ENCODE measurements at regions not wholly inside any gene's neighbourhood (a gene's known extent, or its start where the extent isn't known, plus 50 kb on each side); places are given as distances from the start of the nearest gene placed in this dataset.

DNA sequence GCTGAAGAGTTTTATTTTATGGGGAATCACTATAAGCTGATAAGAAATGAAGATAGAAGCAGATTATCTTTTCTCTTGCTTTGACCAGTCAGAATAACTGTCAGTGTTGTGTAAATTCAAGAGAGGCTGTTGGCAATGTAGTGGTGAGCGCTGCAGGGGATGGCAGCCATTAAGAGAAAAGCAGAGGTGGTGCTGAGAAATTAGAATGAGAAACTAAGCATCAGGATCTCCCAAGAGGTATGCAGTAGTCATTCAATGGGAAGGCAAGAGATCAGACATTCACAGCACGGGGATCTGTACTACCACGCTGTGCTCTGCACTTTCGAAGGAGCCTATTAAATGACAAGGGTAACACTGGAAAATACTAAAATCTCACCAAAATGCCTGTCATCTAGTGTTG lies 768.5 kb upstream of the ACO1 start:
- DNase-seq = no peak
- intact Hi-C loops (cut with DNase I) = no loop called here

DNA sequence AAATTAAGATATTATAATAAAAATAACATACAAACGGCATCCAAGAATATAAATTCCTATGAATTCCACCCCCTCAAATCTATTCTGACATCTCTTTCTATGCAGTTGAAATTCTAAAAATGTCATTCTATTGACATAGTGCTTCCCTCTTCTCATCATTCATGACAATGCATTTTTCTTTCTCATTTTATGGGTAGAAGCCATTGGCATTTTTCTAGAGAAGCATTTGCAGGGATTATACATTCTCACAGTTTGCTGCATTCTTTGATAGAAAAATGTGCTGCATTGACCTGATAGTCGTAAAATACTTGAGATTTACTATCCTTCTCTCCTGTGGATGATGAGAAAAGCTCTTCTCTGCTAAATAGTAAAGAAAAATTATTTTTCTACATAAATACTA lies 760.9 kb upstream of the ACO1 start:
- intact Hi-C loops (cut with DNase I) = no loop called here
- no peak for DNase-seq

DNA sequence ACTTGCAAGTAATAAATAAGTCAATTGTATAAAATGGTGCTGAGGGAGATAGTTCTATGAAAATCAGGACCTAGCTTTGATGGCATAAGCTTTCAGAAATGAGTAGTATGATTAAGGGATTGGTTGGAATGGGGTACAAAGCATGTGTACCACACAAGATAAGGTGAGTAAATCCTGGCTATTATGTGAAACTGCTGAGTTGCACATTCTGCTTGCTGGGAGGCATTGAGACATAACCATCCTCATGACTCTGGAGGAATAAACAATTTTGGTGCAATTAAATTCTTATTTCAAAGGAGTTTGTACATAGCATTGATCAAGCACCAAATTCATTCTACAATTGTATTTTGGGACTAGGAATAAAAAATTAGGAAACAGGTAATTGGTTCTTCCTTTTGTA lies 755.2 kb upstream of the ACO1 start:
- DNase-seq = no peak
- intact Hi-C loops (cut with DNase I) = no loop called here

DNA sequence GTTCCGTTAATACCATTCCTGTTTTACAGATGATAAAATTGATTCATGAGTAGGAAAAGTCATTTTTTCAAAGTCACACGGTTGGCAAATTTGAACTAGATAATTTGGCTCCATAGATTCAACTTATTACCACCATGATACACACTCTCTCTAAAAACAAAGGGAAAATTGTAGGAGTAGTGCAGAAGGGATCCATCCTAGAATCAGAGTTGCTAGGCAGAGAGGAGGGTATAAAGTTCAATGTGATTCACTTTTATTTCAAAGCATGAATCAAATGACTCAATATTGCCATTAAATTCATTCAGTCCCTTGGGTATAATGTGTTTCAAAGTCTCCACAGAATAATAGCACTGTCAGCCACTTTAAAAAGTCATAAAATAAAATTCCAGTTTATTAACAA lies 747.2 kb upstream of the ACO1 start:
- intact Hi-C loops (cut with DNase I) = no loop called here
- no peak for DNase-seq

DNA sequence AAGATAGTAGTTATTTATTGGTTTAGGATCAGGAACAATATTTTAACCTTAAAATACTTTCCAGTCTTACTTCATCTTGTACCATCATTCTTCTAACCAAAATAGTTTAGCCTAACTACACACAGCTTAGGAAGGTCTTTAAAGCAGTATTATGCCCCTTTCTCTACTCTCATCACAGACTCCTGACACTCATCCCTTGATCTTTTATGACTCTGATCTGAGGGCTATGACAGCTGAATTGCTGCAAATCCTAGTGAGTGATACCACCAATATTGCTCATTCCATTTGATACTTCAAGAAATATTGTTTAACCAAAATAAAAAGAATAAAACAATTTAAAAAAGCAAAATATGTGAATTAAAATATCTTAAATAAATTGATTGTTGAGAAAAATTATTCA lies 746.6 kb upstream of the ACO1 start:
- intact Hi-C loops (cut with DNase I) = no loop called here
- no peak for DNase-seq

DNA sequence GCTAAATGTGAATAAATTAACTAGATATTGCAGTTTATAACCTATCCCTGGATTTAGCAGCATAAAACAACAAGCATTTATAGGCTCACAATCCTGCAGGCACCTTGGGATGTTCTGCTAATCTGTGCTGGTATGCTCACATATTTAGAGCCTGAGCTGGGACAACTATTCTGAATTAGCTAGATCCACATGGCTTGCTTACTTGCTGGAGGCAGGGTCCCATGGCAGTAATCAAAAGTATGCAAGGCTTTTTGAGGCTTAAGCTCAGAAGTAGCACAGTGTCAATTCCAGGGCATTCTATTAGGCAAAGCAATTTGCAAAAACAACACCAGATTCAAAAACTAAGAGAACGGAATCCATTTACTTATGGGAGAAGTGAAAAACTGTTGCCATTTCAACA lies 745.0 kb upstream of the ACO1 start:
- DNase-seq = no peak
- intact Hi-C loops (cut with DNase I) = no loop called here

DNA sequence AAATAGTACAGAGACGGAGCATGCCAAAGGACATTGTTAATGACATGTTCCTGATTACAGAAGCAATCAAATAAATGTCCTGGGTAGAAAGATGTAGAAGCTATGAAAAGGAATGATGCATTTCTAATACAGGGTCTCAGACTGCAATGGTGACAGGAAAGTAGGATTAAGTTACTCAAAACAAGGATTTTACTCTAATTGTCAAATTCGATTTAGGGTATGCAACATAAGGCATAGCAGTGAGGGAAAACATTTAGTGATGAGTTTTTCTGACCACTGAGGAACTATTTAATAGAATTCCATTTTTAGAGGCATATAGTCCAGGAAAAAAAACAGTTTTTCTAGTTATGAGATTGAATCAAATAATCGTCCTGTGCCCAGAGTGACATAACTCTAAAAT lies 715.1 kb upstream of the ACO1 start:
- intact Hi-C loops (cut with DNase I) = no loop called here
- DNase-seq = no peak

DNA sequence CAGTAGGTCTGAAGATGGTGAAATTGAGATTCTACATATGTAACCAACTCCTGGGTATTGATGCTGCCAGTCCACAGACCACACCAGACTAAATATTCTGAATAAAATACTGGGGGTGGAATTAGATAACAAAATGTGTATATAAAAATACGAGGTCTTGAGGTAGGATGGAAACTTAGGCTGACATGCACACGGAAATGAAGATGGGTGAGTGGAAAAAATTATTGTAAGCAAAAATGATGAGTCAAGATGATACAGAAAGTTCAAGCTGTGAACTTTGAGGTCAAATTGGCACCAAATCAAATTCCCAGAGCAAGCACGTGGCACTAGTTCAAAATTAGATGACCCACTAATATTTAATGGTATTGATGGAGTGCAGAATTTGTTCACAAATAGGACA lies 713.4 kb upstream of the ACO1 start:
- DNase-seq = no peak
- intact Hi-C loops (cut with DNase I) = no loop called here

DNA sequence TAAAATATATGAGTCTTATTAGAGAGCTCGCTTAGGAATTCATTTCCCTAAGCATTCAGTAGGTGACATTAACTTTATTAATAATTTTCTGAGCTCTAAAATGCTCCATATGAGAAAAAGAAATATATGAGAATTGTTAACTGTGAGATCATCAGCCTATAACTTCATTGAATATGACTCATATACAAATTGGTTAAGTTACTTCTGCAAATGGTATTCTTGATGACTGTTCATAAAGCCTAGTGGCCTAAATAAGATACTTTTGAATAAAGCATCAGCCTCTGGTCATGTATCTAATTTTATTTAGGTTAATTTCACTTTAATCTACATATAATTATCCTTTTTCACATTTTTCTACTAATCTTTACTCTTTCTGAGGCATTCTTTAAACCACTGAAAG lies 710.2 kb upstream of the ACO1 start:
- intact Hi-C loops (cut with DNase I) = no loop called here
- no peak for DNase-seq

DNA sequence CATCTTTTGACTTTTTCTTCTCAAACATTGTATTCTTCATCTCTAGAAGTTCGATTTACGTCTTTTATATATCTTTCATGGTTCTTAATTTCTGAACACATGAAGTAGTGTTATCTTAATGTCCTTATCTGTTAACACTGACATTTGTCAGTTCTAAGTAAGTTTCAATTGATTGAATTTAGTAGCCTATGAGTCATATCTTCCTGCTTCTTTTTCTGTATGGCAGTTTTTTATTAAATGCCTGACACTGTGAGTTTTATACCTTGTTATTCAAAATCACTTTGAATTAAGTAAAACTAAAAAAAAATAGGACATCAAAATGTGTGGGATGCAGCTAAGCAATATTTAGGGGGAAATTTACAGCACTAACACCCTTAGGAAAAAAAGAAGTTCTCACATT lies 707.0 kb upstream of the ACO1 start:
- intact Hi-C loops (cut with DNase I) = no loop called here

DNA sequence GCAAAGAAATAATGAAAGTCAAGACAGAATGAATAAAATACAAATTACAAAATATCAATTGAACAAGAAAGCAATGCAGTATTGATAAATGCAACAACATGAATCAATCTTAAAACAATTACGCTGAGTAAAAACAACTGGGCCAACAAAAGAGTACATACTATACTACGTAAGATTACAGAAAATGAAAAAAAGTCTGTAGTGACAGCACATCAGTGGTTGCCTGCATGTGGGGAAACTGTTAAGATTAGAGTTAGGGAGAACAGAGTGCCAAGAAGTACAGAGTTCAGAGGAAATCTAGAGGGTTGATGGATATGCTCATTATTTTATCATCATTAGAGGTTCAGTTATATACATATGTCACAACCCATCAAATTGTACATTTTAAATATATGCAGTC lies 706.6 kb upstream of the ACO1 start:
- DNase-seq = no peak
- intact Hi-C loops (cut with DNase I) = no loop called here

More for the DNA sequence above, 707.0 kb upstream of the ACO1 start:
- no peak for DNase-seq

DNA sequence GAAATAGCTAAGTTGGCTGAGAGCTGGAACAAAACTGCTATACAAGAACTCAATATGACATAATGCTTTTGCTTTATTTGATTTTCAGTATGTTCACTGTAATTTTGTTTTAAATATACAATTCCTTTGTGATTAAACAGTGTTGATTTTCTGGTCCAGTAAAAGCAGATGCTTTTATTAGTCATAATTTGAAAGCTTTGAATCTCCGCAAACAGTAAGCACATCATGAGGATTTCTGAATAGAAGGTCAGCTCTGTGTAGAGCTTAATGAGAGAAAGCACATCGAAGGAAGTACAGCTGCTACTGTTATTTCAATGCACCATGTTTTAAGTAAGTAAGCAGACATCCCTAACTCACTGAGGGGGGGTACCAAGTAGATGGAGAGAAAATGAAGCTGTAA lies 701.3 kb upstream of the ACO1 start:
- no peak for DNase-seq
- intact Hi-C loops (cut with DNase I) = no loop called here

DNA sequence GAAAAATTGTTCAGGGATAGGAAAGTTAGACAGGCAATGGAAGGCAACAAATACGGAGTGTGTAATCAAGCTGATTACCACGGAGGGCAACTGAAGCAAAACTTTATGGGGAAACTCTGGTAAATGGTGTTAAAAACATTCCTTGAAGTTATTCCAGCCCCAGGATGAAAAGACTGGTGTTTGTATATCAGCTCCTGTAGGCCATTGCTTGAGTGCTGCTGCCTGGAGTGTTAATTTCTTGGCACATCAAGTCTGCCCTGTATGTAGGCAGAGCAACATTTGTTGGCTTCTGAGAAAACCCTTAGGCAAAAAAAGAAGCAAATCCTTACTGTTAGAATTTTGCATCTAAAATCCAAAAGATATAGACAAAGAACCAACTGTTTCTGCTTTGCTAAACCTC lies 686.5 kb upstream of the ACO1 start:
- intact Hi-C loops (cut with DNase I) = no loop called here
- DNase-seq = no peak

DNA sequence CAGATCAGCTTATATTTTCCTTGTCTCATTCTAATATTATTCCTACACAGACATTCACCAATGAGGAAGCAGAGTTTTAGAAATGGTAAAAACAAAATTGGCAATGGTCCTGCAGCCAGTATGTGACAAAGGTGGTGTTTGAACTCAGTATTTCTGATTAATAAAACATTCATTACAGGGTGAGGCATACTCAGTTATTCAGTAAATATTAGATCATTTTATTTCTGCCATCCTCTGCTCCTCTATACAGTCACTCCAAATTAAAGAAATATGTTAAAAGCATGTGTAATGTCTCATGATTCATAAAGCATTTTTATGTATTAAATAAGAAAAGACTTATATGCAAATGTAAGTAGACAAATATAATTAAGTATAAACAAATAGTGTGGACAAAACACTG lies 684.6 kb upstream of the ACO1 start:
- intact Hi-C loops (cut with DNase I) = no loop called here
- no peak for DNase-seq

DNA sequence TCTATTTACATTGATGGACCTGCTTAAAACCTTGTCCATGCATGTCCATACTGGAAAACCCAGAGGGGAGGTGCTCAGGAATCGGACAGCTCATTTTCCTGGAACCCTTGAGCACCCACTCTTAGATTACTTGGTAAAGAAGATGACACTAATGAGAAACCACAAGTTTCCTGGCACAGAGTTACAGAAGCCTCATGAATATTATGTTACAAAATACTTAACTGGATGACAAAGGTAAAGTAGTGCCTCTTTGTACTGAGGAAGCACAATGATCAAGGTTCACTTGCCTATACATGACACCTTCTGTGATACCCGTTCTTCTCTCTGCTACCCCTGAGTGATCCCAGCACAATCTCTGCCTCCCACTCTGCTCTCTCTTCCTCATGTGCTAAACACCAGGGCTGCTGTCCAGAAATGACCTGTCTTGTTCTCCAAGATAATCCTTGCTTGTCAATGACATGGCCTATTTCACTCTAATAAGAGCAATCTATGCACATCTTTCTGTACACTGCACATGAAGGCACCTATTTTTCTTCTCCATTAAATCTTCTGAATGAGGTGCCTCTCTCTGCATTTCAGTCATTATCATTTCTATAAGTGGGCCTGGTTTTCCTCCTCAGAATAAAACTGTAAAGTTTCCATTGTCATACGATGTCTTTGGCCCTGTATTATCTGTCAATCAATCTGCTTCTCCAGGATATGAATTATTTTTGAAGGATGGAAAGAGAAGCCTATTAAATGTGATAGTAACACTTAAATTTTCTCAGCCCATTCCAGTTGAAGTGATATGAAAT lies 684.0 kb upstream of the ACO1 start:
- no peak for DNase-seq
- intact Hi-C loops (cut with DNase I) = no loop called here

DNA sequence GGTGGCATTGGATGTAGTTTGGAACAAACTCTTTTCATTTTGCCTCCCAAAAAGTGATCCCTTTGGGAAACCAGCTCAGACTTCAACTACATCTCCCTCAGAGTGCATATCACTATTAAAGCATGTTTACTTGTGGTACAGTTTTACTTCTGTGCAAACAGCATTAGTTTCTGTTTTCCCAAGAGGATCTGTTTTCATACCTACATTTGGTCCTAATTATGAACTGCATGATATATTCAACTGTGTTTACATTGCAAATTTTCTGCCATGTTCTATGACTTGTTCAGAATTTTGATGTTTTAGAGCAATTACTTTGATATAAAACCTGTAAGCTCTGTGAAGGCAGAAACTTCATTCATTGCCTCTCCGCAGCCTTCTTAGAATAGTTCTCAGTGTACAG lies 681.5 kb upstream of the ACO1 start:
- intact Hi-C loops (cut with DNase I) = no loop called here
- no peak for DNase-seq

DNA sequence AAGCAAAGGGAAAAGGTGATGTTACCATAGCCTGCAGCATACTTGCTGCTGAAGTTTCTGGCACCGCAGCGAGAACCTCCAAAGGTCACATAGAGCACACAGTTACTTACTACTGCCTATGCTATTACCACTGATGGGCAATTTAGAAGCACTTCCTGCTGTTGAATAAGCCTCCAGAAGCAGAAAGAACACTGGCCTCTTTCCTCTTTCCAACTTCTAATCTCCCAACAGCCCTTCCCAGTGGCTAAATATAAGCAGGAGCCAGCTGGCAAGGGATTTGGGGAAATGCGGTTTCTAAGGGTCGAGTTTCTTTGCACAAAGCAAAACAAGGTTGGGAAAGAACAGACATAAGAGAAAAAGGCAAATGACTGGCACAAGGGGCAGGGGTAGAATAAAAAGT lies 669.2 kb upstream of the ACO1 start:
- DNase-seq = peak in 1 of 42 donors; percentile 1
- intact Hi-C loops (cut with DNase I) = no loop called here

DNA sequence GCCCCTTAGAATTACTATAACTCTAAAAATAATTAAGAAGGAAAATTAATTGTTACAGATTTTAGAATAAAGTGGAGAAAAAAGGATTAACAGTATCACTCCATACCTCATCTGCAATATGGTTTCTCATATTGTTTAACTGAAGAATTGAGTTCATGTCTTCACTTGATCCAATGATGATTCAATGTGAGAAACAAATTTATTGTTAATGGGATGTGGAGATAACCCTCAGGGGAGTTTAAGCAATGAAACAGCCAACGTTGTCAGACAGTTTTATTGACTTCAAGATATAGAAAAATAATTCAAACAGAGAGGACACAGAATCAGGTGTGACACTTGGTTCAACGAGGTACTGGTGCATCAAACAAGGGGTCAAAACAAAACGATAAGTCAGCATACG lies 665.2 kb upstream of the ACO1 start:
- intact Hi-C loops (cut with DNase I) = no loop called here
- DNase-seq = no peak

DNA sequence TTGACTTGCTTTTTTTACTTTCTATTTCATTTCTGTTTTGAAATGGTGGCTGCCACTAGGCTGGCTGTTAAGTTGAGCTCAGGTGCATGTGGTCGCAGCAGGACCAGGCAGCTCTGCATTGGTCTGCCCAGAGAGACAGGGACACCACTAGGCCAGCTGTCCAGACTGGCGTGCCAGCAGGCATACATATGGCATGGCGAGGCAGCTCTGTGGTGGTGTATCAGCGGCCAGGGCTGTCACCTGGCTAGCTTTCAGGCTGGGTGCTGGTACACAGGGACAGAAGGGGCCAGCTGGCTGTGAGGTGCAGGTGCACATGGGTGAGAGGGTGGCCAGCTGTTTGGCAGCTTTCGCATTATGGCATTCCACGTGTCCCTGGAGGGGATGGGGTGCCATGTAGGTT lies 654.0 kb upstream of the ACO1 start:
- DNase-seq = no peak
- intact Hi-C loops (cut with DNase I) = no loop called here

DNA sequence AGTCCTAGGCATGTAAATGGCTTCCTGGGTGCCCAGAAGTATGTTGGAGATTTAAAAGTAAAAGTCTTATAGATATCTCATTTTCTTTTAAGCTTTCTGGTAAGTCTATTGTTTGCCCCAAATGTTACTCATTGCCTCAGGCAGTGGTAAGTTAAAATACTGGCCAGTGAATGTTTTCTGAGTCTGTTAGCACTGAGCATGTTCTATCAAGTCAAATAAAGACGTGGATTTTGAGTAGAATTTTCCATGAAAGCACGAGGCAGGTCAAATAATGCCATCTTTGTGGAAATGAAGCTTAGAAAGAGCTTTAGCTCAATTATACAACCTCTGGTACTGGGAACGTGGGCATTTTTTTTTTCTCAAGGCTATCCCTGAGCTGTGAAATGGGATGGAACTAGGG lies 651.3 kb upstream of the ACO1 start:
- DNase-seq = no peak

DNA sequence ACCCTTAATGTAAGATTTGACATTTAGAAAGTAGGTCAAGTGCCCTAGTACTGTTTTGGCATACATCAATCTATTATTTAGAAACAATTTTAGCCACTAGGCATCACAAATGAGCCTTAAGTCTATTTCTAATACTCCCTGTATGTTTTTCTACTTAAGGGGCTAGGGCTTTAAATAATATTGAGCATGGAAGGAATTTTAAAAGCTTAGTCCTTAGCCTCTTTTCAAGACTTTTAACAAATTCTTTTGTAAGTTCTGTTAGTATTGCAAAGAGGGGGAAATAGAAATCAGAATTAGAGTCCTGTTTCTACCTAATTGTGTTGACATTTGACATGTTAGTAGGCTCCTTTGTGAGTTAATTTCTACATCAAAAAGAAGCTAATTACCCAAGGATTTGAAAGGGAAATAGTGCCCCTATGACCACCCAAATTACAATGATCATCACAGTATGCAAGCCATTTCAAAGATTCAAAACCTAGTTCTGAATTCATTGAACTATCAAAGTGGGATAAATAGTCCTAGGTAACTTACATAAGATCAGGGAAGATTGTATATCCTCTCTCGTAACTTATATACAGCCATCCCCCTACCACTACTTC lies 647.8 kb upstream of the ACO1 start:
- intact Hi-C loops (cut with DNase I) = no loop called here

More for the DNA sequence above, 651.3 kb upstream of the ACO1 start:
- intact Hi-C loops (cut with DNase I) = no loop called here

More for the DNA sequence above, 647.8 kb upstream of the ACO1 start:
- DNase-seq = no peak
